HG03432 (cell line): ENCODE measurements at regions not wholly inside any gene's neighbourhood (a gene's known extent, or its start where the extent isn't known, plus 50 kb on each side); places are given as distances from the start of the nearest gene placed in this dataset.
A peak's percentile ranks its signal among the peaks of the same experiment; 100 is the strongest.

Source experiments
- ATAC-seq: cut with Tn5 transposase; IDR thresholded peaks from one replicate; pipeline ENCODE4 v1.9.1; 2021; ENCODE audit warnings: mild to moderate bottlenecking, moderate library complexity; ENCODE audit not compliant: unreplicated experiment

- ATAC-seq = no peak
Measured at GRCh38 chr6:113616701-113617274, 240.4 kb upstream of the MARCKS start.

GRCh38 chr6:113619077-113619476, 238.1 kb upstream of the MARCKS start:
- ATAC-seq = no peak

- no peak for ATAC-seq
Measured at GRCh38 chr6:113620386-113620785, 236.8 kb upstream of the MARCKS start.

- no peak for ATAC-seq
Measured at GRCh38 chr6:113622254-113622653, 234.9 kb upstream of the MARCKS start.

- ATAC-seq = no peak
Measured at GRCh38 chr6:113623129-113623528, 234.0 kb upstream of the MARCKS start.

- peak; percentile 39 for ATAC-seq
Measured at GRCh38 chr6:113625850-113626249, 231.3 kb upstream of the MARCKS start.

GRCh38 chr6:113626475-113626874, 230.7 kb upstream of the MARCKS start:
- ATAC-seq = peak; percentile 30

GRCh38 chr6:113627480-113627879, 229.7 kb upstream of the MARCKS start:
- peak; percentile 22 for ATAC-seq

GRCh38 chr6:113629256-113629655, 227.9 kb upstream of the MARCKS start:
- ATAC-seq = no peak

- ATAC-seq = no peak
Measured at GRCh38 chr6:113629975-113630737, 227.0 kb upstream of the MARCKS start.

GRCh38 chr6:113630738-113631535, 226.2 kb upstream of the MARCKS start:
- ATAC-seq = peak; percentile 60

- ATAC-seq = no peak
Measured at GRCh38 chr6:113631666-113632065, 225.5 kb upstream of the MARCKS start.

GRCh38 chr6:113632220-113632864, 224.8 kb upstream of the MARCKS start:
- peak; percentile 47 for ATAC-seq

GRCh38 chr6:113633638-113634037, 223.5 kb upstream of the MARCKS start:
- no peak for ATAC-seq

GRCh38 chr6:113634352-113635163, 222.6 kb upstream of the MARCKS start:
- peak; percentile 23 for ATAC-seq

GRCh38 chr6:113635222-113635986, 221.7 kb upstream of the MARCKS start:
- ATAC-seq = no peak

- no peak for ATAC-seq
Measured at GRCh38 chr6:113636357-113636824, 220.8 kb upstream of the MARCKS start.

GRCh38 chr6:113640051-113640450, 217.1 kb upstream of the MARCKS start:
- ATAC-seq = no peak

GRCh38 chr6:113642001-113642713, 215.0 kb upstream of the MARCKS start:
- no peak for ATAC-seq
